AG04450 (cell line): ENCODE measurements at regions not wholly inside any gene's neighbourhood (a gene's known extent, or its start where the extent isn't known, plus 50 kb on each side); places are given as distances from the start of the nearest gene placed in this dataset.
"Not testable (repeated sequence)": the region's sequence is repeated elsewhere in the genome, so short reads cannot be mapped to it uniquely, and the experiment has no call there.

Source experiments
- CTCF ChIA-PET: fragments of 300-600, 350-600 bp; formaldehyde crosslinking; extraction: SDS; loops from one replicate; lab custom pipeline; 2022; ENCODE audit warnings: antibody characterized with exemption, inconsistent platforms; lab: Charles Lee
- POLR2A ChIA-PET: fragments of 350-600 bp; formaldehyde crosslinking; extraction: SDS; loops from one replicate; lab custom pipeline; 2021; ENCODE audit warnings: antibody characterized with exemption, inconsistent platforms; lab: Yijun Ruan, JAX
- DNase-seq: peaks from one replicate; pipeline ENCODE4 v3.0.0-alpha.2; 2011; ENCODE audit warnings: low read depth, low spot score
- H3K27ac ChIP-seq: one replicate; pipeline ENCODE4 v1.5.1; 2012; ENCODE audit warnings: low read depth, low read length, control low read depth
- H3K27me3 ChIP-seq: one replicate; pipeline ENCODE4 v1.6.0; 2012; ENCODE audit warnings: low read length; ENCODE audit not compliant: control insufficient read depth, insufficient read depth
- H3K4me3 ChIP-seq: 2 replicates; pipeline ENCODE4 v1.5.1; 2011; ENCODE audit warnings: mild to moderate bottlenecking, low read depth, low read length, control low read depth
- H3K9me3 ChIP-seq: 2 replicates; pipeline ENCODE4 v1.5.1; 2012; ENCODE audit warnings: low read length; ENCODE audit not compliant: control insufficient read depth, insufficient read depth
- CTCF ChIP-seq: IDR thresholded peaks from 2 replicates; pipeline ENCODE4 v1.5.1; 2011; ENCODE audit warnings: low read depth, low read length, control low read depth, inconsistent platforms

- Histone ChIP-seq H3K27ac (no peak overlapping the region), H3K4me3 (peak overlapping the region; percentile 63), H3K27me3 (peaks cover 40% of the 10 kb centered on the region), H3K9me3 (peaks cover 6% of the 10 kb centered on the region; the same call in 1 of the 2 replicates)
- no peak for TF ChIP-seq CTCF
- ChIA-PET POLR2A (no interaction called here), CTCF (interaction anchor here (1.0 kb wide), 1 partner anchor 11 kb away, joined by 3 read pairs; no protein-coding TSS in a partner anchor)
- DNase-seq, result peak; percentile 33
Observed at GRCh38 chr1:148334339-148335130, 148.6 kb downstream of the PPIAL4G start.

DNA sequence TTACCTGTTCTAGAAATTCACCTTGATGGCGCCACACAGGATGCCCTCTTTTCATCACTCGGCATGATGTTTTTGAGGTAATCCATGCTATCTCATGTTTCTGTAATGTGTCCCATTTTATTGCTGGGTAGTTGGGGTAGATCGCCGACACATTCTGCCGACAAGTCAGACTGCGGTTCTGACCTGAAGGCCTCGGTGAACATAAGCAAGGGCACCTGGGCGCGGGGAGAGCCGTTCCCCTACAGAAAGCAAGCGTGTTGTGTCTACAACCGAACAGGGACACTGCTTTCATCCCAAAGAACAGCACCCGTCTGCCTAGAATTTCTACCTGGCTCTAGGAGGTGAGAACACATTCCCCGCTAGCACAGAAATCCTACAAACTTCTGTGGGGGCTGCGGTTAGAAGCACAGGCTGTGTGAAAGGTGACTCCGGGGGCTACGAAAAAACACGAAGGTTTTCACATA, 149.2 kb downstream of the PPIAL4G start:
- ChIA-PET POLR2A (no interaction called here), CTCF (interaction anchor here (1.0 kb wide), 1 partner anchor 11 kb away, joined by 3 read pairs; no protein-coding TSS in a partner anchor)
- peaks cover 44% of the 10 kb centered on the region for H3K27me3 ChIP-seq

DNA sequence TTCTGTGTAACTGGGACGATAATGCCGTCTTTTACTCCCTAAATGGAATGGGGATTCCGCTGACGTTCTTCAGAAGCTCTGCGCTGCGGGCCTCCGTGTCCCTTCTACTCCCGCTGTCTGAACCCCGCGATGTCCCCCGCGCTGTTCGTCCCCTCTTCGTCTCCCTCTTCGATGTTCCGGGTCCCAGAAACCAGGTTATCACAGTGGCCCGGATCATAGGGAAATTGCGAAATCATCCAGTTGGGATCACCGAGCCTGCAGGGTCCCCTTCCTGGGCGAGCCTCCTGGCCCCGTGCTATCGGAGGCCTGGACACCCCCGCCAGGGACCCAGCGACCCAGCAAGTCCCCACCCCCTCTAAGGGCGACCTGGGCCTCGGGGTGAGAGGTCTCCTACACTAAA, 154.2 kb downstream of the PPIAL4G start:
- ChIA-PET POLR2A (no interaction called here), CTCF (no interaction called here)
- DNase-seq, result no peak
- H3K4me3 ChIP-seq, result no peak overlapping the region
- TF ChIP-seq CTCF, result no peak
- peaks cover 10% of the 10 kb centered on the region for H3K9me3 ChIP-seq
- H3K27ac ChIP-seq, result no peak overlapping the region
- H3K27me3 ChIP-seq, result peaks cover 39% of the 10 kb centered on the region

More for the DNA sequence above, 149.2 kb downstream of the PPIAL4G start:
- TF ChIP-seq CTCF, result no peak
- Histone ChIP-seq H3K4me3 (peak overlapping the region; percentile 63), H3K27ac (no peak overlapping the region), H3K9me3 (peaks cover 8% of the 10 kb centered on the region)
- no peak for DNase-seq

DNA sequence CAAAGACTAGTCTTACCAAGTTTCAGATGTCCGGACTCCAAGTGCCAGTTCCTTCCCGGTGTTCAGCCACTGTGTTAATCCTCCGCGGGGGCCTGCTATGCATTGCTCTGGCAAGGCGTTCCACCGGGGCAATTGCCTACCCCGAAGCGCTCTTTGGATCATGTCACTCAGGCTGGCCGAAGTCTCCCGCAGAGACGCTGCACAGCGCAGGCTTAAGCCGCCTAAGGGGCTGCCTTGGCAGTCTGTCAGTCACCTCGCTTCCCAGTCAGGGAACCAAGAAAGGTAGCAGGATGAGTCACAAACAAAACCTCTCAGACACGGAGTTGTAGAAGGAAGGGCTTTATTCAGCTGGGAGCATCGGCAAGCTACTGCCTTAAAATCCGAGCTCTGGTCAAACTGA, 158.1 kb downstream of the PPIAL4G start:
- H3K9me3 ChIP-seq, POLR2A ChIA-PET, H3K27ac ChIP-seq, CTCF ChIA-PET, H3K4me3 ChIP-seq, DNase-seq: not testable (repeated sequence)
- H3K27me3 ChIP-seq, result peaks cover 19% of the 10 kb centered on the region

GRCh38 chr1:148324465-148324864, 158.6 kb downstream of the PPIAL4G start:
- DNase-seq, H3K27ac ChIP-seq, H3K4me3 ChIP-seq, CTCF ChIA-PET, POLR2A ChIA-PET, H3K9me3 ChIP-seq: not testable (repeated sequence)
- peaks cover 14% of the 10 kb centered on the region for H3K27me3 ChIP-seq

- H3K27ac ChIP-seq, CTCF ChIA-PET, POLR2A ChIA-PET, H3K4me3 ChIP-seq, DNase-seq: not testable (repeated sequence)
- Histone ChIP-seq H3K27me3 (peaks cover 25% of the 10 kb centered on the region), H3K9me3 (peaks cover 11% of the 10 kb centered on the region; the same call in 1 of the 2 replicates)
Observed at GRCh38 chr1:148320079-148320478, 163.0 kb downstream of the PPIAL4G start.
